NCI-H146 treated with DMSO at 0.1 percent for 48 hours (cell line): ENCODE measurements at regions not wholly inside any gene's neighbourhood (a gene's known extent, or its start where the extent isn't known, plus 50 kb on each side); places are given as distances from the start of the nearest gene placed in this dataset.

Experiments
- DNase-seq: peaks from one replicate; lab custom pipeline; 2025; ENCODE audit not compliant: unreplicated experiment; lab: John Stamatoyannopoulos, UW

DNA sequence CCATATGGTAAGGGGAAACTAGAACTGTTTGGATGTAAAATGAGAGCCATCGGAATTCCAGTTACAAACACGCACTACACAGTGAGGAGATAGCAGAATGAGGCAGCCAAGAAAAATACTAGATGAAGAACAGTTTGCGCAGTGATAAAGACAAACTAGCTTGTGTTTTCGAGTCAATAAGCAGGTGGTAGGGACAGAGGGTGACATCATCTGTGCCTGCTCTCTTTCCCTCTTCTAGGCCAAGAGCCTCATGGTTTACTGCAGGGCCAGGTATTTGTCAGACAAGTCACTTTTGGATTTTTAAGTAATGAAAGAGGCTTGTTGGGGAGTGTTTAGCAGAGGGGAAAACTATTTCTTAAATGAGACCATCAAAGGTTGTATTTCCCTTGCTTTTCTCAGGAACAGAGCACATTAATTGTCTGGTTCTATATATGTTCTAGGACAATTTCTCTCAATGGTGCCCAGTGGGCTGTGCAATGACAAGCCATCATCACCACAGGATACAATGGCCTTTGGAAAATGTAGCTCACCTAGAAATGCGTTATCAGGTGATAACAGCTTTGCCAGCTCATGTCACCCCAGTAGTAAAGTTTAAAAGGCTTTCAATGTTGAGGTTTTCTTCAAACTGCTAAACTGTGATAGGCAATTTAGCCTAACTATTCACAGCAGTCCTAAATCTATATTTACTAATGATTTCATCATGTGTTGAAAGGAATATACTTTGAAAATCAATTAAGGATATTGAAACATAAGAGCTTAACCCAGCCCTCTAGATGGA lies 1210.3 kb upstream of the ZEB2 start:
- DNase-seq = peak; percentile 4

- no peak for DNase-seq
Observed at GRCh38 chr2:145729481-145729880, 1209.6 kb upstream of the ZEB2 start.

- no peak for DNase-seq
Observed at GRCh38 chr2:145728511-145728910, 1208.6 kb upstream of the ZEB2 start.

- DNase-seq = no peak
Observed at GRCh38 chr2:145725876-145726275, 1206.0 kb upstream of the ZEB2 start.

- no peak for DNase-seq
Observed at GRCh38 chr2:145724311-145724898, 1204.5 kb upstream of the ZEB2 start.

- no peak for DNase-seq
Observed at GRCh38 chr2:145723872-145724271, 1204.0 kb upstream of the ZEB2 start.

GRCh38 chr2:145721681-145722080 lies 1201.8 kb upstream of the ZEB2 start:
- DNase-seq = no peak

GRCh38 chr2:145715601-145716000 lies 1195.7 kb upstream of the ZEB2 start:
- no peak for DNase-seq

DNA sequence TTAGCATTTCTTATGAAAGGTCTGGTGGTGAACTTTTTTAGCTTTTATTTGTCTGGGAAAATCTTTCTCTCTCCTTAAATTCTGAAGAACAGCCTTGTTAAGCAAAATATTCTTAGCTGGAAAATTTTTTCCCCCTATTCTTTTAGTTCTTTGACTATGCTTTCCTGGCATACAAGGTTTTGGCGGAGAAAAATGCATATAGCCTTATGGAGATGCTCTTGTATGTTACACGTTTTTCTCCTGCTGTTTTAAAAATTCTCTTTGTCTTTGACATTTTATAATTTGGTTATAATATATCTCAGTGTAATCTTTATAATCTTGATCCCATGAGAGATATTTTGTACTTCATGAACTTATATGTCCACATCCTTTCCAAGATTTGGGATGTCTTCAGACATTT lies 1190.4 kb upstream of the ZEB2 start:
- no peak for DNase-seq

- DNase-seq = no peak
Observed at GRCh38 chr2:145702305-145702704, 1182.4 kb upstream of the ZEB2 start.

DNA sequence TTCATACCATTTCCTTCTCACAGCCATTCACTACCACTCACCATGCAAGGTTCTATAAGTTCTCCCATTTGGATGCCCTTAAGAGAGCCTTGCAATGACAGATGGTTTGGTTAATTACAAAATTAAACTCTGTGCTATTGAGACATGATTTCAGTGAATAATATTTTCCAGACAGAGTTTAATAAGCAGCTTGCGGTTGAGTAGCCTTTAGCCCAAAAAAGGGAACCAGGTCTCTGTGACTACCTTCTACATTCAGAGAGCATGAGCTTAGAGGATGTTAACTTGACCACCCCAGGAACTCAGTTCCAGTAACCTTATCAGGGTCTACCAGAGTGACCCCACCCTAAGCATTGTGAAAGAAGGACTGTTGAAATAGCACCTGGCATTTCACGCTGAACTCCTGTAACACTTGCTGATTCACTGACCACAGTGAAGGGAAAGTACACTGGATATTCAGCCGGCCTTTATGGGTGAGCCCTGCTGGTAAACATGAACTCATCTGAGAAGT lies 1173.1 kb upstream of the ZEB2 start:
- DNase-seq = no peak

GRCh38 chr2:145691659-145692058 lies 1171.7 kb upstream of the ZEB2 start:
- no peak for DNase-seq

- no peak for DNase-seq
Observed at GRCh38 chr2:145690183-145690778, 1170.4 kb upstream of the ZEB2 start.

GRCh38 chr2:145689277-145689676 lies 1169.4 kb upstream of the ZEB2 start:
- no peak for DNase-seq

GRCh38 chr2:145688156-145688555 lies 1168.2 kb upstream of the ZEB2 start:
- no peak for DNase-seq

DNA sequence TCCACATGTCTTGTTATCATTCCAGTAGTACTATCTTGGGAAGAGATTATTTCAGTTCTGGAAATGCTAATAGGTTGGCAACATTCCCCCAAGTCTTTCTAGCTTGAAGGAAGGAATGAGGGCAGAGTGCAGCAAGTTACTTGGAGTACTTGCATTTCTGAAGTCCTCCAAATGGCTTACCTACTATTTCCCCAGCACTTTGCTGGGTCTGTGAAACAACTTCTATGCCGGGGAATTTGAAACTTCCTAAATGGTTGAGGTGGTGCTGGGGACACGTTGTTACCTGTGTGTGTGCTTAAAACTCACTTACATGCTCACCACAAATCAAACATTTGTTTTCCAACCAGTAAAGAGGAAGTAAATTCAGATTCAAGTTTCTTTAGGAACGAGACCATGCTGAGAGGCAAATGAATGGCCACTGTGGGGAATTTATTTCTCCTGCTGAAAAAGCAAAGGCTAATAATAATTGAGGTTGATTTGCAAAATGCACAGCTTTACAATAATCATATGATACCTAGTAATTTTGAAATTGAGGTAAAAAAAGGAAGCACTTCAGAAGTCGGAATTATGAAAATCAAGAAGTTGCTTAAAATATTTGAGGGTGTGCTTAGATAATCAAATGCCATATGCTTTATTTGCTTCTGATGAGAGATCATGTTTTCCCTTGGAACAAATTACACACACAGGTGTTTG lies 1167.7 kb upstream of the ZEB2 start:
- peak; percentile 1 for DNase-seq

DNA sequence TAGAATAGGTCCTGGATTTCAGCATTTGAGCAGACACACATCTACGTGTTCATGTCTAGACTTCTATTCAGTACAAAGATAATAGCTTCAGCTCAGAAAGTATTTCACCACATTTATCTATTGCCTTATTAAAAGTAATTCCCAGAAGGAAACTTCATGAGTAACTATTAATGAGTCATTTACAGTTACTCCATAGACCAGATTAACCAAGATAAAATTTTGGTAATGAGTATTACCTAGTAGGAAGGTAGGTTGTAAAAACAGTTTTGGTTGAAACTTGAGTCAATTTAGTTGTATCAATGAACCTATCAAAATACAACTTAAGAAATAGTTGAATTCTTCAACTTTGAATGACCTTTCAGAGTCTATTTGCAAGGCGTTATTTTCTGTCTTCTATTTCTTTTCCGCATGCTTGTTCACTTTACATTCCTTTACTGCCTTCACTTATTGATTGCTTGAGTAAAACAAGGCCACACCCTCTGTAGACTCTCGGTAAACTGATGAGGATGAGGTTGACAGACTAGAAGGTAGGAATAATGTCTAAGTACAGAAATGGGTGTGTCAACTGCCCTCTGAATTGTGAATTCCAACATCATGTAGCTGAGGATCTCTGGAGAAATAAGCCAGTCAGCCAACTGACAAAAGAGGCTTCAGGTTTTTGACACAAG lies 1165.6 kb upstream of the ZEB2 start:
- DNase-seq = no peak

GRCh38 chr2:145682546-145683157 lies 1162.7 kb upstream of the ZEB2 start:
- no peak for DNase-seq

DNA sequence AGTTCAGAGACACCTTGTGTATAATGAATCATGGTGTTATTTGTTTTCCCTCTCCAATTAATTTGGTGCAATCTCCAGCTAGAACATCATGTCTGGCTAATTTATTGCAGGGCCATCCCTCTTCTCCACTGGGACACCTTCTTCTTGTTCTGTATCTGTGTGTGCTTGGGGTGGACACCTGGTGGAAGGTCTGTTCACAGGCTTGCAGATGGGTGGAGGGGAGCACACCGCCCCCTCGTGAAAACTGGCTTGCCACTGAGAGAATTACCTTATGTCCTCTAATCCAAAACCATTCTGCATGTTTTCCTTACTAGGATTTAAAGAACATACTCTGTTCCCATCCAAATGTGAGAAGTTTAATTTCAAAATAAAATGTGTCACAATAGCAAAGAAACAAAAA lies 1160.4 kb upstream of the ZEB2 start:
- DNase-seq = no peak

- no peak for DNase-seq
Observed at GRCh38 chr2:145677371-145677770, 1157.5 kb upstream of the ZEB2 start.

DNA sequence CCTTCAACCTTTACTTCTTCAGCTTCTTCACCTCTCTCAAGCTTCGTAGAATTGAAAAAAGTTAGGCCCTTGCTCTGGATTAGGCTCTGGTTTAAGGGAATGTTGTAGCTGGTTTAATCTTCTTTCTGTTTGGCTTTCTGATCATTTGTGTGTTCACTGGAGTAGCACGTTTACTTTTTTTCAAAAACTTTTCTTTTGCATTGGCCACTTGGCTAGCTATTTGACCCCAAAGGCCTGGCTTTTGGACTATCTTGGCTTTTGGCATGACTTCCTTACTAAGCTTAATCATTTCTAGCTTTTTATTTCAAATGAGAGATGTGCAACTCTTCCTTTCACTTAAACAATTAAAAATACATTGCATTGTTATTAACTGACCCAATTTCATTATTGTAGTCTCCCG lies 1154.8 kb upstream of the ZEB2 start:
- DNase-seq = no peak
